Hepatocyte (in vitro differentiated cells): ENCODE measurements at regions not wholly inside any gene's neighbourhood (a gene's known extent, or its start where the extent isn't known, plus 50 kb on each side); places are given as distances from the start of the nearest gene placed in this dataset.

ENCODE experiments used
- DNase-seq: peaks from one replicate; pipeline ENCODE4 v3.0.0-alpha.2; 2016; ENCODE audit warnings: low spot score
- H2AFZ ChIP-seq: fragments of 200-600 bp; sonication (generic); 2 replicates; pipeline ENCODE4 v1.6.0; 2016; ENCODE audit warnings: antibody characterized with exemption, mild to moderate bottlenecking
- H3K27ac ChIP-seq: fragments of 200-600 bp; sonication (generic); 2 replicates; pipeline ENCODE4 v1.5.1; 2016; ENCODE audit warnings: mild to moderate bottlenecking
- H3K27me3 ChIP-seq: fragments of 200-600 bp; sonication (generic); 2 replicates; pipeline ENCODE4 v1.6.1; 2016
- H3K36me3 ChIP-seq: fragments of 200-600 bp; sonication (generic); replicated peaks from 2 replicates; pipeline ENCODE4 v1.5.1; 2016; ENCODE audit warnings: low read depth; ENCODE audit not compliant: insufficient read depth
- H3K4me1 ChIP-seq: fragments of 200-600 bp; sonication (generic); 2 replicates; pipeline ENCODE4 v1.5.1; 2016; ENCODE audit warnings: mild to moderate bottlenecking, moderate library complexity; ENCODE audit not compliant: insufficient read depth
- H3K4me2 ChIP-seq: fragments of 200-600 bp; sonication (generic); 2 replicates; pipeline ENCODE4 v1.6.0; 2016
- H3K4me3 ChIP-seq: fragments of 200-600 bp; sonication (generic); 2 replicates; pipeline ENCODE4 v1.5.1; 2016; ENCODE audit warnings: mild to moderate bottlenecking
- H3K79me2 ChIP-seq: fragments of 200-600 bp; sonication (generic); 2 replicates; pipeline ENCODE4 v1.6.0; 2017; ENCODE audit warnings: mild to moderate bottlenecking
- H3K9me2 ChIP-seq: fragments of 200-600 bp; sonication (generic); replicated peaks from 2 replicates; pipeline ENCODE4 v1.6.0; 2017; ENCODE audit warnings: mild to moderate bottlenecking; ENCODE audit not compliant: insufficient read depth
- H3K9me3 ChIP-seq: fragments of 200-600 bp; sonication (generic); 2 replicates; pipeline ENCODE4 v1.5.1; 2016; ENCODE audit warnings: low read depth, mild to moderate bottlenecking
- H4K20me1 ChIP-seq: fragments of 200-600 bp; sonication (generic); 2 replicates; pipeline ENCODE4 v1.6.0; 2016; ENCODE audit warnings: mild to moderate bottlenecking; ENCODE audit not compliant: insufficient read depth, poor library complexity, severe bottlenecking
- EZH2 ChIP-seq: fragments of 200-600 bp; sonication (generic); IDR thresholded peaks from 2 replicates; pipeline ENCODE4 v1.6.1; 2016; ENCODE audit warnings: antibody characterized with exemption, mild to moderate bottlenecking, borderline replicate concordance
- EZH2phosphoT487 ChIP-seq: fragments of 200-600 bp; sonication (generic); IDR thresholded peaks from one replicate; pipeline ENCODE4 v1.6.1; 2018; ENCODE audit warnings: antibody characterized with exemption, mild to moderate bottlenecking, low read depth, moderate library complexity; ENCODE audit not compliant: unreplicated experiment, severe bottlenecking
- WGBS: methylation state at CpG from one replicate; pipeline ENCODE4 v1.1.6; 2016; ENCODE audit warnings: low lambda C conversion rate; ENCODE audit errors: missing lambda C conversion rate; 5-methylcytosine and 5-hydroxymethylcytosine counted together
- TF ChIP-seq, protein P1 (sequence below): fragments of 200-600 bp; sonication (generic); IDR thresholded peaks from 2 replicates; pipeline ENCODE4 v1.5.1; 2016; ENCODE audit warnings: antibody characterized with exemption, mild to moderate bottlenecking; ENCODE audit not compliant: poor library complexity

DNA sequence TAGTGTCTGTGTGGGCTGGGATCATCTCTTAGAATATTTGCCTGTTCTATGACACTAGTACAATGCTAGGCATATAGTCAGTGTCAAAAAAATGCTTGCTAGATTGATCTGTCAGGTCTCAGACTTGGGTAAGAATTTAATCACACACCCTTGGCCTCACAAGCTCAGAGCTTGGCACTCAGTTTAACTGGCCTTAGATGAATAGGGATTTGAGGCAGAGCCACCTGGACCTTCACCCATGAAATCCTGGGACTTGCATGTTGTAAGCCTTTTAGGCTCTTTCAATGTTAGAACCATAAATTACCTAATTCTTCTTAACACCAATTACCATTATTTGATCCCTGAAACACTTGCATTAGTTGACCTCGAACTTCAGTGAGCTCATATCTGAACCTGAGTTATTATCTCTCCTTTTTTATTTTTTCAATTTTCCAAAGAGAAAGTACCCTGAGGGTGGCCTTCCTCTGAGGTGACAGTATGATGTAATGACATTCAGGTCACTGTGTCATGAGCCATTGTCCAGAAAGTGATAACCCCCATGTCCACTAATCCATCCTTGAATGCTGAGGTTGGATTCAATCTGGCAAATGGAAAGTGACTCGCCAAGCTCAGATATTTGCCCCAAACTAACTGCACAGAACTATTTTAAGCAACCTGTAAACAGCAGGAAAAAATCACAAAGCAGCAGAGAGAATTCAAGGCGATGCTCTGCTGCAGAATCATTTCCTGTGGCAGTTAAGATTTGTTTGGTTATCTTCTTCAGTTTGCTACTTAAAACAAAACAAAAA is 615.2 kb upstream of the NR2F2 start:
- 66% methylated on average over 3 of the region's 3 CpGs for WGBS
- Histone ChIP-seq H3K79me2 (no peaks in the 10 kb centered on the region), H3K27me3 (no peaks in the 10 kb centered on the region), H2AFZ (no peak overlapping the region), H3K36me3 (no peaks in the 10 kb centered on the region), H3K4me3 (no peak overlapping the region), H3K9me3 (no peaks in the 10 kb centered on the region), H3K9me2 (no peaks in the 10 kb centered on the region), H3K4me1 (no peaks in the 10 kb centered on the region), H4K20me1 (no peaks in the 10 kb centered on the region), H3K27ac (no peak overlapping the region), H3K4me2 (no peak overlapping the region)
- DNase-seq = no peak
- TF ChIP-seq, protein P1, sequence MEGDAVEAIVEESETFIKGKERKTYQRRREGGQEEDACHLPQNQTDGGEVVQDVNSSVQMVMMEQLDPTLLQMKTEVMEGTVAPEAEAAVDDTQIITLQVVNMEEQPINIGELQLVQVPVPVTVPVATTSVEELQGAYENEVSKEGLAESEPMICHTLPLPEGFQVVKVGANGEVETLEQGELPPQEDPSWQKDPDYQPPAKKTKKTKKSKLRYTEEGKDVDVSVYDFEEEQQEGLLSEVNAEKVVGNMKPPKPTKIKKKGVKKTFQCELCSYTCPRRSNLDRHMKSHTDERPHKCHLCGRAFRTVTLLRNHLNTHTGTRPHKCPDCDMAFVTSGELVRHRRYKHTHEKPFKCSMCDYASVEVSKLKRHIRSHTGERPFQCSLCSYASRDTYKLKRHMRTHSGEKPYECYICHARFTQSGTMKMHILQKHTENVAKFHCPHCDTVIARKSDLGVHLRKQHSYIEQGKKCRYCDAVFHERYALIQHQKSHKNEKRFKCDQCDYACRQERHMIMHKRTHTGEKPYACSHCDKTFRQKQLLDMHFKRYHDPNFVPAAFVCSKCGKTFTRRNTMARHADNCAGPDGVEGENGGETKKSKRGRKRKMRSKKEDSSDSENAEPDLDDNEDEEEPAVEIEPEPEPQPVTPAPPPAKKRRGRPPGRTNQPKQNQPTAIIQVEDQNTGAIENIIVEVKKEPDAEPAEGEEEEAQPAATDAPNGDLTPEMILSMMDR = no peak
- no peak for TF ChIP-seq EZH2phosphoT487
- TF ChIP-seq EZH2 = no peak

DNA sequence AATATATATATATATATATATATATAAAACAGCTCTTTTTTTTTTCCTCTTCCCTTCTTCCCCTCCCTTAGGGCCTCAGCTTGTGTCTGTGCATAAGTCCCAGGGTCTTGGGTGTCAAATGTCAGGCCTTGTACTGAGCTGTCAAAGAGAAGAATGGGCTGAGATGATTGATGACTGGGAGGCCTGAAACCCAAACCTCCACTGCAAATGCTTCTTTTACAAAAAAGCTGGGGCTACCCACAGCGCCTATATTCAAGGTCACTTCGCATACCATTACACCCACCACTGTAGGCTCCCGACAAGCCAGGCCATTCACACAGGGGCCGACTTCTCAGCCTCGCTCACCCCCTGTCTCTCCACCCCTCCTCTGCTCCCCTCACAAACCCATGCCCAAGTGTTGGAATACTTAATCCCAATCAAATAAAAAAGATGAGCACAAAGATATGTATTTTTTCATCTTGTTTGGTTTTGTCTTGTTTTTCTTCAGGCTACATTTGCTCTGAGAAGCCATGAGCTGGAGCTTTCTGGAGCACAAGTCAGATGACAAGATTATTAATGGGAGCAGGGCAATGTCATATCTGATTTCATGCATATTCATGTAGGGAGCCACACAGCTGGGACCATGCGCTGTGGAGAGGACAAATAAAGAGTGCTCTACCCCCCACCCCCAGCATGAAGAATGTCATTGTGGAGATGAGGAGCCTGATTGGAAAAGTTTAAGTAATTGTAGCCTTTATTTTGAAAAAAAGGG is 614.4 kb upstream of the NR2F2 start:
- Histone ChIP-seq H3K36me3 (no peaks in the 10 kb centered on the region), H3K27ac (no peak overlapping the region), H4K20me1 (no peaks in the 10 kb centered on the region), H3K4me3 (no peak overlapping the region), H3K79me2 (no peaks in the 10 kb centered on the region), H3K9me3 (no peaks in the 10 kb centered on the region), H3K4me1 (no peaks in the 10 kb centered on the region), H3K27me3 (no peaks in the 10 kb centered on the region), H3K4me2 (no peak overlapping the region), H2AFZ (no peak overlapping the region), H3K9me2 (no peaks in the 10 kb centered on the region)
- no peak for DNase-seq
- 73% methylated on average over 6 of the region's 6 CpGs for WGBS
- TF ChIP-seq, protein P1 = no peak
- TF ChIP-seq EZH2 (no peak), EZH2phosphoT487 (no peak)

DNA sequence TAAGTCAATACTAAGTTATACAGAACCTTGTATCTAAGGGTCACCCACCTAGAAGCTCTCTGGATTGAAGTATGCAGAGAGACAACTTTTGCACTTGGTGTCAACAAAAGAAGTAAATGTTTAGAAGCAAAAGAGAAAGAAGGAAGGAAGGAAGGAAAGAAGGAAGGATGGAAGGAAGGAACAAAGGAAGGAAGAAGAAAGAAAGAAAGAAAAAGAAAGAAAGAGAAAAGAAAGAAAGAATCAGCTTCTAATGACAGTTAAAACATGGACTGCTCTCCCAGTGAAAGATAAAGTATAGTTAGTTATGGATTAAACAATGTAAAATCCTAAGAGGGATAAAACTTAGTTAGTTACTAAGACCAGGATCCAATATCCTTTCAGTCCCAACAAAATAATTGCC is 613.8 kb upstream of the NR2F2 start:
- no peak overlapping the region for H3K4me2 ChIP-seq
- no peak overlapping the region for H3K27ac ChIP-seq
- no peak for DNase-seq
- H4K20me1 ChIP-seq = no peaks in the 10 kb centered on the region
- TF ChIP-seq EZH2 (no peak), EZH2phosphoT487 (no peak)
- TF ChIP-seq, protein P1 = no peak
- no peaks in the 10 kb centered on the region for H3K36me3 ChIP-seq
- no peaks in the 10 kb centered on the region for H3K9me3 ChIP-seq
- H3K27me3 ChIP-seq = no peaks in the 10 kb centered on the region
- H2AFZ ChIP-seq = no peak overlapping the region
- no peaks in the 10 kb centered on the region for H3K79me2 ChIP-seq
- H3K9me2 ChIP-seq = no peaks in the 10 kb centered on the region
- H3K4me1 ChIP-seq = no peaks in the 10 kb centered on the region
- no peak overlapping the region for H3K4me3 ChIP-seq
